Osteoblast (primary cell): ENCODE measurements at regions not wholly inside any gene's neighbourhood (a gene's known extent, or its start where the extent isn't known, plus 50 kb on each side); places are given as distances from the start of the nearest gene placed in this dataset.

Source experiments
- DNase-seq: peaks from one replicate; pipeline ENCODE4 v3.0.0; 2011; ENCODE audit warnings: low spot score, mixed read lengths; ENCODE audit not compliant: insufficient read length; ENCODE audit errors: missing footprints
- H2AFZ ChIP-seq: 2 replicates; pipeline ENCODE4 v1.6.0; 2011; ENCODE audit warnings: mild to moderate bottlenecking, low read length
- H3K27ac ChIP-seq: 2 replicates; pipeline ENCODE4 v1.5.1; 2011; ENCODE audit warnings: mild to moderate bottlenecking, low read depth, low read length, moderate library complexity
- H3K27me3 ChIP-seq: 2 replicates; pipeline ENCODE4 v1.6.0; 2012; ENCODE audit warnings: mild to moderate bottlenecking, control low read depth, inconsistent platforms, low read length, moderate library complexity; ENCODE audit not compliant: insufficient read depth
- H3K36me3 ChIP-seq: 2 replicates; pipeline ENCODE4 v1.5.1; 2011; ENCODE audit warnings: mild to moderate bottlenecking, low read length, control low read depth, moderate library complexity; ENCODE audit not compliant: insufficient read depth
- H3K4me1 ChIP-seq: 2 replicates; pipeline ENCODE4 v1.5.1; 2011; ENCODE audit warnings: mild to moderate bottlenecking, low read length, control low read depth, moderate library complexity; ENCODE audit not compliant: insufficient read depth
- H3K4me2 ChIP-seq: 2 replicates; pipeline ENCODE4 v1.6.0; 2011; ENCODE audit warnings: mild to moderate bottlenecking, low read length; ENCODE audit not compliant: insufficient read depth
- H3K4me3 ChIP-seq: fragments of 200-600 bp; sonication (generic); 3 replicates; pipeline ENCODE4 v1.5.1; 2012; ENCODE audit warnings: mild to moderate bottlenecking, low read length, inconsistent platforms; ENCODE audit not compliant: insufficient read depth
- H3K79me2 ChIP-seq: 2 replicates; pipeline ENCODE4 v1.6.0; 2012; ENCODE audit warnings: mild to moderate bottlenecking, low read length, control low read depth, inconsistent platforms; ENCODE audit not compliant: insufficient read depth
- H3K9me3 ChIP-seq: 2 replicates; pipeline ENCODE4 v1.5.1; 2011; ENCODE audit warnings: low read depth, low read length, control low read depth
- H4K20me1 ChIP-seq: 2 replicates; pipeline ENCODE4 v1.6.0; 2012; ENCODE audit warnings: mild to moderate bottlenecking, low read length, control low read depth; ENCODE audit not compliant: insufficient read depth
- CTCF ChIP-seq: IDR thresholded peaks from 2 replicates; pipeline ENCODE4 v1.5.1; 2011; ENCODE audit warnings: mild to moderate bottlenecking, low read depth, low read length, moderate library complexity; ENCODE audit errors: extremely low read depth

GRCh38 chr1:221212926-221213325 is 333.7 kb downstream of the HLX start:
- Histone ChIP-seq H2AFZ (no peak overlapping the region), H3K27ac (no peak overlapping the region), H3K79me2 (no peaks in the 10 kb centered on the region), H4K20me1 (no peaks in the 10 kb centered on the region), H3K36me3 (no peaks in the 10 kb centered on the region), H3K27me3 (no peaks in the 10 kb centered on the region), H3K9me3 (no peaks in the 10 kb centered on the region), H3K4me1 (peaks cover 13% of the 10 kb centered on the region), H3K4me3 (no peak overlapping the region), H3K4me2 (no peak overlapping the region)
- TF ChIP-seq CTCF, result no peak
- no peak for DNase-seq

- Histone ChIP-seq H3K27me3 (no peaks in the 10 kb centered on the region), H3K79me2 (no peaks in the 10 kb centered on the region), H3K27ac (no peak overlapping the region), H3K36me3 (no peaks in the 10 kb centered on the region), H2AFZ (no peak overlapping the region), H4K20me1 (no peaks in the 10 kb centered on the region), H3K4me3 (no peak overlapping the region), H3K9me3 (no peaks in the 10 kb centered on the region), H3K4me2 (no peak overlapping the region), H3K4me1 (peaks cover 21% of the 10 kb centered on the region)
- no peak for TF ChIP-seq CTCF
- peak; percentile 22 for DNase-seq
Observed at GRCh38 chr1:221217029-221217428, 337.8 kb downstream of the HLX start.

GRCh38 chr1:221223281-221223680 is 344.0 kb downstream of the HLX start:
- H3K4me1 ChIP-seq, result peaks cover 5% of the 10 kb centered on the region
- H3K9me3 ChIP-seq, result peaks cover 3% of the 10 kb centered on the region
- H3K4me3 ChIP-seq, result no peak overlapping the region
- no peaks in the 10 kb centered on the region for H3K36me3 ChIP-seq
- no peaks in the 10 kb centered on the region for H3K79me2 ChIP-seq
- no peak overlapping the region for H3K4me2 ChIP-seq
- no peak for TF ChIP-seq CTCF
- H3K27me3 ChIP-seq, result no peaks in the 10 kb centered on the region
- H3K27ac ChIP-seq, result no peak overlapping the region
- no peak overlapping the region for H2AFZ ChIP-seq
- DNase-seq, result no peak
- no peaks in the 10 kb centered on the region for H4K20me1 ChIP-seq

DNA sequence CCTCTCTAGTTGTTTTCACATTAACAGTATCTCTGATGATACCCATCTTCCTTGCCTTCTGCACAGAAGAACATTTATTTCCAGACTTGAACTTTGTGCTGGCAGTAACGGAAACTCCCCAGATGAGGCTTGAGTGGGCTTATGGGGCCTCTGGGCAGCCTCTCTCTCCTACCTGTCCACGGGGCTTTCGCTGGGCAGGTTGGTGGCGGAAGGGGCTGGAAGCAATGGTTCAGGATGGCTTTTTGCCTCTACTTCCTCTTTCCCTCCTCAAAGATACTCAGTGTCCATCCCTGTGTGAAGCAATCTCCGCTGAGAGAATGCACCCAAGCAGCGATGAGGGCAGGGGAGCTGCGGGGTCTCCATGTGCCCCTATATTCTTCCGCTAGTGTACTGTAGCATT is 348.2 kb downstream of the HLX start:
- no peak overlapping the region for H2AFZ ChIP-seq
- no peak for DNase-seq
- no peak overlapping the region for H3K4me2 ChIP-seq
- no peaks in the 10 kb centered on the region for H3K36me3 ChIP-seq
- no peaks in the 10 kb centered on the region for H4K20me1 ChIP-seq
- no peaks in the 10 kb centered on the region for H3K79me2 ChIP-seq
- H3K27ac ChIP-seq, result no peak overlapping the region
- no peaks in the 10 kb centered on the region for H3K4me1 ChIP-seq
- H3K4me3 ChIP-seq, result no peak overlapping the region
- H3K9me3 ChIP-seq, result peaks cover 3% of the 10 kb centered on the region
- no peak for TF ChIP-seq CTCF
- H3K27me3 ChIP-seq, result no peaks in the 10 kb centered on the region
